ENCODE measurements at regions not wholly inside any gene's neighbourhood (a gene's known extent, or its start where the extent isn't known, plus 50 kb on each side); places are given as distances from the start of the nearest gene placed in this dataset.
"Not testable (repeated sequence)": the region's sequence is repeated elsewhere in the genome, so short reads cannot be mapped to it uniquely, and the experiment has no call there.

GRCh38 chr7:79714081-79714480, 260.6 kb upstream of the MAGI2 start:
- no peak for DNase-seq (ENCODE audit: low read depth)

- DNase-seq (ENCODE audit: low read depth) = no peak
These were observed 259.8 kb upstream of the MAGI2 start for GRCh38 chr7:79713276-79713675.

- no peak for DNase-seq (ENCODE audit: low read depth)
These were observed 258.2 kb upstream of the MAGI2 start for GRCh38 chr7:79711660-79712059.

- no peak for DNase-seq (ENCODE audit: low read depth)
These were observed 256.3 kb upstream of the MAGI2 start for GRCh38 chr7:79709574-79710409.

- DNase-seq (ENCODE audit: low read depth) = no peak
These were observed 248.6 kb upstream of the MAGI2 start for GRCh38 chr7:79702116-79702515.

GRCh38 chr7:79692015-79692414, 238.5 kb upstream of the MAGI2 start:
- no peak for DNase-seq (ENCODE audit: low read depth)

- DNase-seq (ENCODE audit: low read depth) = no peak
These were observed 237.6 kb upstream of the MAGI2 start for GRCh38 chr7:79691074-79691473.

GRCh38 chr7:79684384-79684783, 230.9 kb upstream of the MAGI2 start:
- DNase-seq (ENCODE audit: low read depth) = no peak

- DNase-seq (ENCODE audit: low read depth) = no peak
These were observed 230.4 kb upstream of the MAGI2 start for GRCh38 chr7:79683916-79684315.

GRCh38 chr7:79683185-79683890, 229.9 kb upstream of the MAGI2 start:
- no peak for DNase-seq (ENCODE audit: low read depth)

- DNase-seq (ENCODE audit: low read depth) = no peak
These were observed 228.0 kb upstream of the MAGI2 start for GRCh38 chr7:79681454-79681853.

GRCh38 chr7:79673969-79674368, 220.5 kb upstream of the MAGI2 start:
- DNase-seq (ENCODE audit: low read depth) = no peak

- no peak for DNase-seq (ENCODE audit: low read depth)
These were observed 220.0 kb upstream of the MAGI2 start for GRCh38 chr7:79673421-79673820.

- no peak for DNase-seq (ENCODE audit: low read depth)
These were observed 214.8 kb upstream of the MAGI2 start for GRCh38 chr7:79668292-79668691.

- no peak for DNase-seq (ENCODE audit: low read depth)
These were observed 213.0 kb upstream of the MAGI2 start for GRCh38 chr7:79666472-79666871.

- no peak for DNase-seq (ENCODE audit: low read depth)
These were observed 211.6 kb upstream of the MAGI2 start for GRCh38 chr7:79664884-79665676.

GRCh38 chr7:79658304-79658703, 204.8 kb upstream of the MAGI2 start:
- no peak for DNase-seq (ENCODE audit: low read depth)

GRCh38 chr7:79653136-79653631, 199.7 kb upstream of the MAGI2 start:
- DNase-seq (ENCODE audit: low read depth) = no peak

GRCh38 chr7:79652619-79653018, 199.2 kb upstream of the MAGI2 start:
- no peak for DNase-seq (ENCODE audit: low read depth)

- no peak for DNase-seq (ENCODE audit: low read depth)
These were observed 194.2 kb upstream of the MAGI2 start for GRCh38 chr7:79647711-79648110.

GRCh38 chr7:79646278-79646677, 192.8 kb upstream of the MAGI2 start:
- DNase-seq (ENCODE audit: low read depth) = no peak

GRCh38 chr7:79636849-79637248, 183.4 kb upstream of the MAGI2 start:
- DNase-seq (ENCODE audit: low read depth) = no peak

GRCh38 chr7:79625921-79626320, 172.5 kb upstream of the MAGI2 start:
- not testable (repeated sequence) for DNase-seq (ENCODE audit: low read depth)
